Left lobe of liver (tissue), 2 donors: ENCODE measurements at regions not wholly inside any gene's neighbourhood (a gene's known extent, or its start where the extent isn't known, plus 50 kb on each side); places are given as distances from the start of the nearest gene placed in this dataset.

Experiments used
- ATAC-seq: fragments of 200-7000 bp; cut with Tn5 transposase; one replicate; pipeline ENCODE4 v1.9.1; 2020; ENCODE audit warnings: mild to moderate bottlenecking, moderate library complexity
- DNase-seq: peaks from one replicate; pipeline ENCODE4 v3.0.0-alpha.2; 2020; ENCODE audit warnings: low spot score
- donor health status: DM: no; HTN: no; CAD: no; lungs with moderate emphysema.
- donor health status: DM: no; HTN: yes; CAD: no.

GRCh38 chr12:132408626-132409494 is 79.5 kb upstream of the GALNT9 start:
- DNase-seq (no peak), ATAC-seq (no peak)

GRCh38 chr12:132407992-132408391 is 78.6 kb upstream of the GALNT9 start:
- DNase-seq: no peak
- ATAC-seq: no peak

GRCh38 chr12:132407451-132407961 is 78.1 kb upstream of the GALNT9 start:
- ATAC-seq (no peak), DNase-seq (no peak)

- ATAC-seq: no peak
- DNase-seq: no peak
Measured at GRCh38 chr12:132406493-132407450, 77.4 kb upstream of the GALNT9 start.

- ATAC-seq (no peak), DNase-seq (no peak)
Measured at GRCh38 chr12:132405742-132406251, 76.4 kb upstream of the GALNT9 start.

- ATAC-seq: no peak
Measured at GRCh38 chr12:132404951-132405741, 75.8 kb upstream of the GALNT9 start.

GRCh38 chr12:132404435-132404855 is 75.1 kb upstream of the GALNT9 start:
- no peak for ATAC-seq
- DNase-seq: no peak

More at GRCh38 chr12:132404951-132405741, 75.8 kb upstream of the GALNT9 start:
- DNase-seq: no peak

- no peak for DNase-seq
Measured at GRCh38 chr12:132403636-132404434, 74.4 kb upstream of the GALNT9 start.

GRCh38 chr12:132402831-132403416 is 73.5 kb upstream of the GALNT9 start:
- no peak for DNase-seq

More at GRCh38 chr12:132403636-132404434, 74.4 kb upstream of the GALNT9 start:
- ATAC-seq: no peak

GRCh38 chr12:132401982-132402381 is 72.6 kb upstream of the GALNT9 start:
- ATAC-seq: no peak
- no peak for DNase-seq

More at GRCh38 chr12:132402831-132403416, 73.5 kb upstream of the GALNT9 start:
- ATAC-seq: no peak

GRCh38 chr12:132400011-132400641 is 70.7 kb upstream of the GALNT9 start:
- DNase-seq (no peak), ATAC-seq (no peak)

GRCh38 chr12:132399092-132400010 is 70.0 kb upstream of the GALNT9 start:
- no peak for DNase-seq

GRCh38 chr12:132398386-132398991 is 69.1 kb upstream of the GALNT9 start:
- ATAC-seq (peak; percentile 37), DNase-seq (no peak)

More at GRCh38 chr12:132399092-132400010, 70.0 kb upstream of the GALNT9 start:
- no peak for ATAC-seq

GRCh38 chr12:132397934-132398385 is 68.6 kb upstream of the GALNT9 start:
- no peak for ATAC-seq
- DNase-seq: no peak

GRCh38 chr12:132397152-132397933 is 68.0 kb upstream of the GALNT9 start:
- DNase-seq (no peak), ATAC-seq (no peak)

- DNase-seq (no peak), ATAC-seq (no peak)
Measured at GRCh38 chr12:132396657-132397056, 67.3 kb upstream of the GALNT9 start.
